ENCODE measurements at regions not wholly inside any gene's neighbourhood (a gene's known extent, or its start where the extent isn't known, plus 50 kb on each side); places are given as distances from the start of the nearest gene placed in this dataset.

DNA sequence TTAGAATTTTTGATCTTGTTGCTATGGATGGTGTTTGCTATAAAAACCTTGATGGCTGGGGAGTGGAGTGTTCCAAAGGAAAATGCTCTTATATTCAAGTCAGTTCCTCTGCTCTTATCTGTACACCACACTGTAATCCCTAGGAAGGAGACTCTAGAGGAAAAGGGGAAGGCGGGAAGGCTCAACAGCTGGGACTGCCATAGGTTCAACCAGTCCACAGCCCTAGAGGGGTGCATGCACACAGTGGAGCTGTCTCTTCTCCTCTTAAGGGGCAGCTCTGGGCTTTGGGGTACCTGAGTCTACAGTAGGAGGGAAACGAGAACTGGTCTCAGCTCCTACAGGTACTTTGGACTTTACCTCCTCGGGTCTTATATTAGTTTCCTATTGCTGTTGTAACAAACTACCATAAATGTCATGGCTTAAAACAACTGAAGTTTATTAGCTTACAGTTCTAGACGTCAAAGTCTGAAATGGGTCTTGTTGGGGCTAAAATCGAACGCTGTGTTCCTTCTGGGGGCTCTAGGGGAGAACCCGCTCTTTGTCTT, 77.2 kb upstream of the ZBED5 start:
- TF ChIP-seq POLR2AphosphoS5 (IDR thresholded peaks at IDR 0.05), result no peak
- no peak for TF ChIP-seq POLR2A (IDR thresholded peaks at IDR 0.05)
